A549 (cell line): ENCODE measurements at regions not wholly inside any gene's neighbourhood (a gene's known extent, or its start where the extent isn't known, plus 50 kb on each side); places are given as distances from the start of the nearest gene placed in this dataset.

ENCODE experiments used
- ATAC-seq, 2 experiments: fragments of 200-7000 bp in 1 of 2; fragments of >200 bp in 1 of 2; cut with Nextera tagmentation in 1 of 2; cut with Tn5 transposase in 1 of 2; 3 replicates each; pipeline versions ENCODE4 v1.8.0 to v1.9.1; 2018 to 2020; ENCODE audit warnings: mild to moderate bottlenecking in 1 of 2, moderate library complexity in 1 of 2
- CTCF ChIA-PET: fragments of 300-600 bp; sonication (Branson Sonifier 250); formaldehyde crosslinking; extraction: SDS; loops from one replicate; lab custom pipeline; 2021; ENCODE audit warnings: antibody characterized with exemption, inconsistent platforms; lab: Yijun Ruan, JAX
- POLR2A ChIA-PET: fragments of 350-600 bp; formaldehyde crosslinking; extraction: SDS; loops from one replicate; lab custom pipeline; 2021; ENCODE audit warnings: antibody characterized with exemption, inconsistent platforms; lab: Yijun Ruan, JAX
- DNase-seq, 2 experiments: peaks; one replicate each; pipeline versions ENCODE4 v3.0.0 to v3.0.0-alpha.2; 2011 to 2016; ENCODE audit warnings: low read depth in 1 of 2, low spot score in 1 of 2
- FAIRE-seq: peaks from 2 replicates; lab custom pipeline; 2011; peaks lifted over from hg19 to GRCh38; lab: Jason Lieb, UNC
- H3K27ac ChIP-seq, 2 experiments: fragments of >200 bp; sonication (Bioruptor Twin); formaldehyde crosslinking; 3 replicates each; pipeline ENCODE4 v1.5.1; 2016 to 2017
- H3K4me1 ChIP-seq: fragments of >200 bp; sonication (Bioruptor Twin); formaldehyde crosslinking; 3 replicates; pipeline ENCODE4 v1.6.1; 2016
- H3K4me2 ChIP-seq: fragments of >200 bp; sonication (Bioruptor Twin); formaldehyde crosslinking; 3 replicates; pipeline ENCODE4 v1.6.1; 2016
- H3K4me3 ChIP-seq: fragments of >200 bp; sonication (Bioruptor Twin); formaldehyde crosslinking; 3 replicates; pipeline ENCODE4 v1.5.1; 2016
- H3K9me3 ChIP-seq: fragments of >200 bp; sonication (Bioruptor Twin); formaldehyde crosslinking; 3 replicates; pipeline ENCODE4 v1.6.1; 2016
- BHLHE40 ChIP-seq: IDR thresholded peaks from 2 replicates; pipeline ENCODE4 v1.6.1; 2012; ENCODE audit warnings: low read depth, low read length, inconsistent platforms
- CHD2 ChIP-seq: fragments of 150-350 bp; IDR thresholded peaks from 2 replicates; pipeline ENCODE4 v1.6.1; 2014; ENCODE audit warnings: low read length; ENCODE audit not compliant: partially characterized antibody
- CHD4 ChIP-seq: fragments of 200-600 bp; sonication (generic); IDR thresholded peaks from 2 replicates; pipeline ENCODE4 v1.6.1; 2016; ENCODE audit warnings: antibody characterized with exemption, mild to moderate bottlenecking, borderline replicate concordance
- ESRRA ChIP-seq: fragments of 150-350 bp; IDR thresholded peaks from 2 replicates; pipeline ENCODE4 v1.6.1; 2014; ENCODE audit warnings: mild to moderate bottlenecking, low read length, borderline replicate concordance
- GATA3 ChIP-seq: IDR thresholded peaks from 2 replicates; pipeline ENCODE4 v1.6.1; 2012; ENCODE audit warnings: borderline replicate concordance
- MAZ ChIP-seq: fragments of 150-350 bp; IDR thresholded peaks from 2 replicates; pipeline ENCODE4 v1.6.1; 2014; ENCODE audit warnings: antibody characterized with exemption, low read depth, low read length, borderline replicate concordance
- MYC ChIP-seq: IDR thresholded peaks from 2 replicates; pipeline ENCODE4 v1.6.1; 2012; ENCODE audit warnings: mild to moderate bottlenecking, inconsistent platforms, low read length, improper control_type of control experiment, borderline replicate concordance
- NFE2L2 ChIP-seq: fragments of 150-350 bp; conservative IDR thresholded peaks from 2 replicates; pipeline ENCODE4 v1.6.1; 2014; ENCODE audit warnings: low read length
- POLR2AphosphoS2 ChIP-seq: conservative IDR thresholded peaks from 2 replicates; pipeline ENCODE4 v1.6.1; 2012; ENCODE audit warnings: low read length, improper control_type of control experiment, inconsistent platforms
- RAD21 ChIP-seq, 2 experiments: fragments of >200 bp in 1 of 2; sonication (Bioruptor Twin) in 1 of 2; formaldehyde crosslinking in 1 of 2; IDR thresholded peaks in 1 of 2; conservative IDR thresholded peaks in 1 of 2; 2 replicates in 1 of 2; 3 replicates in 1 of 2; pipeline ENCODE4 v1.6.1; 2012 to 2018; ENCODE audit warnings: inconsistent platforms in 1 of 2
- RARB ChIP-seq: fragments of 250-450 bp; sonication (Bioruptor Pico); IDR thresholded peaks from 2 replicates; pipeline ENCODE4 v1.8.0; 2021; ENCODE audit warnings: mild to moderate bottlenecking, moderate library complexity
- TP53 ChIP-seq: fragments of 250-450 bp; sonication (Bioruptor Pico); IDR thresholded peaks from 2 replicates; pipeline ENCODE4 v1.5.0; 2021; ENCODE audit warnings: mild to moderate bottlenecking, moderate library complexity
- WGBS: methylation state at CpG from one replicate; pipeline ENCODE4 v1.1.6; 2017; ENCODE audit errors: missing lambda C conversion rate; 5-methylcytosine and 5-hydroxymethylcytosine counted together
- TF ChIP-seq, protein P1 (sequence below): fragments of 450-650 bp; IDR thresholded peaks from 2 replicates; pipeline ENCODE4 v1.6.1; 2014; ENCODE audit warnings: antibody characterized with exemption
- TF ChIP-seq, protein P2 (sequence below): fragments of 200-600 bp; sonication (generic); IDR thresholded peaks from 2 replicates; pipeline ENCODE4 v1.6.1; 2016; ENCODE audit warnings: antibody characterized with exemption, mild to moderate bottlenecking, moderate library complexity

DNA sequence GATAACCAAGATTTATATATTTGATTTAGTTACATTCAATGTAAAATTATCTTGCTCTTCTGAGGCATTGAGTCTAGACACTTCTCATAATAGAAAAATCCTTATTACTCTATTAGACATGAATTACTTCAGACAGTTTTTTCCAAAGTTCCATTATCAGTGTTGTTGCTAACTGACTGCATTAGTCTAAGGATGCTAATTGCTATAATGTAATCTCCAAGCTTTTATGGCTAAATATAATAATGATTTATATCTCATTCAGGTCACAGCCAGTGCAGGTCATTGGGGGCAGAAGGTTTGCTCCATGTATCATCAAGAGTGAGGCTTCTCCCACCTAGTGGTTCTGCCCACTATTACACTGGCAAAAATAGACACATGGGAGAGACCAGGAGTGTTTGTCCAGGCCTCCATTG, 377.2 kb upstream of the DDI1 start:
- Histone ChIP-seq H3K4me3 (no peak overlapping the region), H3K4me1 (no peaks in the 10 kb centered on the region), H3K27ac (no peak overlapping the region), H3K4me2 (no peak overlapping the region)
- FAIRE-seq (no peak), ATAC-seq (peak; percentile 56 to 80; a peak in 4 of 6 replicates), DNase-seq (peak in 1 of 2 experiments; percentile 48)
- POLR2A ChIA-PET: no interaction called here
- CTCF ChIA-PET: no interaction called here
- TF ChIP-seq RAD21 (conservative IDR thresholded peaks at IDR 0.05 in 1 of 2, IDR thresholded peaks at IDR 0.05 in 1 of 2): peak in 1 of 2 experiments; percentile 38; a peak in 1 of 5 replicates
- no peak for TF ChIP-seq RARB (CRISPR knock-in tag)
- TF ChIP-seq, all 56 proteins: peak for 1
- H3K9me3 ChIP-seq: no peaks in the 10 kb centered on the region

DNA sequence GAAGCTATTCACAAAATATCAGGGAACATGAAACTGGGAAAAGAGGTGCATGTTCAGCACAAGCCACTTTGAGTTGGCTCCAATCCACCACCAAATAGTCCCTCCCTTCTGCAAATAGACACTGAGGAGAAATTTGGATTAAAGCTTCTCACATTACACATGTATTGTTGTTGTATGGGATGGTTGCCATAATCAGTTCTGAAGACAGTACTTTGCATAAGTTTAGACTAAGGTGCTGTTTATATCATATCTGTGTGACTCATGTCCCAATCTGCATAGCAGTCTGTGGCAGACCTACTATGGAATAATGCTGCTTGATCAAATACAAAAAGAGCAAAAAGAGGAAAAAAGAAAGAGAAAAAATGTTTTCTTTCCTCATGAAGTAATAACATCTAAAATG, 376.7 kb upstream of the DDI1 start:
- FAIRE-seq: no peak

DNA sequence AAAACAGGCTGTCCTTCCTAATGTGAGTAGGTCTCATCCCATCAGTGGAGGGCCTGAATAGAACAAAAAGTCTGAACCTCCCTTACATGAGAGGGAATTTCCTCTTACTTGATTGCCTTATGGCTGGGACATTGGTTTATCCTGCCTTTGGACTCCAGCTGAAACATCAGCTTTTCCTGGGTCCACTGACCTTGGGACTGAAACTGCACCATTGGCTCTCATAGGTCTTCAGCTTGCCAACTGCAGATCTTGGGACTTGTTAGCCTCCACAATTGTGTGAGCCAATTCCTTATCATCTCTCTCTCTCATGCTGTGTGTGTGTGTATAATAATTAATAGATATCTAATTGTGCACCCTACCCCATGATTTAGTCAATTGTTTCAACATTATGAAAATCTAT, 375.3 kb upstream of the DDI1 start:
- no peak for ATAC-seq
- no peak for FAIRE-seq
- no peak overlapping the region for H3K27ac ChIP-seq
- ChIA-PET CTCF (interaction anchor here (1.3 kb wide), 1 partner anchor 21 kb away, joined by 3 read pairs; no protein-coding TSS in a partner anchor), POLR2A (no interaction called here)
- no peaks in the 10 kb centered on the region for H3K9me3 ChIP-seq
- no peak for TF ChIP-seq CHD2
- no peak for TF ChIP-seq ESRRA
- H3K4me1 ChIP-seq: no peaks in the 10 kb centered on the region
- no peak for DNase-seq
- H3K4me3 ChIP-seq: no peak overlapping the region
- no peak overlapping the region for H3K4me2 ChIP-seq

More for the DNA sequence above, 376.7 kb upstream of the DDI1 start:
- Histone ChIP-seq H3K9me3 (no peaks in the 10 kb centered on the region), H3K27ac (no peak overlapping the region), H3K4me2 (no peak overlapping the region), H3K4me3 (no peak overlapping the region), H3K4me1 (no peaks in the 10 kb centered on the region)
- ATAC-seq: no peak
- DNase-seq: no peak
- TF ChIP-seq GATA3 (no peak), MYC (no peak), NFE2L2 (no peak), RARB (CRISPR knock-in tag) (no peak), BHLHE40 (no peak), CHD2 (no peak), POLR2AphosphoS2 (no peak), MAZ (no peak), CHD4 (no peak)
- TF ChIP-seq, protein P1, sequence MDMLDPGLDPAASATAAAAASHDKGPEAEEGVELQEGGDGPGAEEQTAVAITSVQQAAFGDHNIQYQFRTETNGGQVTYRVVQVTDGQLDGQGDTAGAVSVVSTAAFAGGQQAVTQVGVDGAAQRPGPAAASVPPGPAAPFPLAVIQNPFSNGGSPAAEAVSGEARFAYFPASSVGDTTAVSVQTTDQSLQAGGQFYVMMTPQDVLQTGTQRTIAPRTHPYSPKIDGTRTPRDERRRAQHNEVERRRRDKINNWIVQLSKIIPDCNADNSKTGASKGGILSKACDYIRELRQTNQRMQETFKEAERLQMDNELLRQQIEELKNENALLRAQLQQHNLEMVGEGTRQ: no peak
- TF ChIP-seq, protein P2, sequence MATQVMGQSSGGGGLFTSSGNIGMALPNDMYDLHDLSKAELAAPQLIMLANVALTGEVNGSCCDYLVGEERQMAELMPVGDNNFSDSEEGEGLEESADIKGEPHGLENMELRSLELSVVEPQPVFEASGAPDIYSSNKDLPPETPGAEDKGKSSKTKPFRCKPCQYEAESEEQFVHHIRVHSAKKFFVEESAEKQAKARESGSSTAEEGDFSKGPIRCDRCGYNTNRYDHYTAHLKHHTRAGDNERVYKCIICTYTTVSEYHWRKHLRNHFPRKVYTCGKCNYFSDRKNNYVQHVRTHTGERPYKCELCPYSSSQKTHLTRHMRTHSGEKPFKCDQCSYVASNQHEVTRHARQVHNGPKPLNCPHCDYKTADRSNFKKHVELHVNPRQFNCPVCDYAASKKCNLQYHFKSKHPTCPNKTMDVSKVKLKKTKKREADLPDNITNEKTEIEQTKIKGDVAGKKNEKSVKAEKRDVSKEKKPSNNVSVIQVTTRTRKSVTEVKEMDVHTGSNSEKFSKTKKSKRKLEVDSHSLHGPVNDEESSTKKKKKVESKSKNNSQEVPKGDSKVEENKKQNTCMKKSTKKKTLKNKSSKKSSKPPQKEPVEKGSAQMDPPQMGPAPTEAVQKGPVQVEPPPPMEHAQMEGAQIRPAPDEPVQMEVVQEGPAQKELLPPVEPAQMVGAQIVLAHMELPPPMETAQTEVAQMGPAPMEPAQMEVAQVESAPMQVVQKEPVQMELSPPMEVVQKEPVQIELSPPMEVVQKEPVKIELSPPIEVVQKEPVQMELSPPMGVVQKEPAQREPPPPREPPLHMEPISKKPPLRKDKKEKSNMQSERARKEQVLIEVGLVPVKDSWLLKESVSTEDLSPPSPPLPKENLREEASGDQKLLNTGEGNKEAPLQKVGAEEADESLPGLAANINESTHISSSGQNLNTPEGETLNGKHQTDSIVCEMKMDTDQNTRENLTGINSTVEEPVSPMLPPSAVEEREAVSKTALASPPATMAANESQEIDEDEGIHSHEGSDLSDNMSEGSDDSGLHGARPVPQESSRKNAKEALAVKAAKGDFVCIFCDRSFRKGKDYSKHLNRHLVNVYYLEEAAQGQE: no peak
- ChIA-PET CTCF (no interaction called here), POLR2A (no interaction called here)

DNA sequence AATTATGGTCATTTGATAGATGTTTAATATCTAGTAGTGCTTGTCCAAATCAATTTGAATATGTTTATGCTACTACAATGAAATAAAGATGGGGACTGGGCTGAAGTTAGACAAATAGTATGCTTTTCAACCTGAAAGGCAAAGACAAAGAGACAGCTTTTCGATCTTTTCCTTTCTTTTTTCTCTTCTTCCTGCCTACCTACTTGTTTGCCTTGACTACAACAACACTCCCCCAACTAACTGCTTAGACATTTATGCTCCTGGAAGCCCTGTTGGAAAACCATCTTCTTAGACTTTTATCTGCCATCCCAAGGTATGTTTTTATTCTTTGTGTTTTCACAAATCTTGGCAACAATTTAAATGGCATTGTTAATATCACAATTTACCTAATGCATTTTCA, 374.4 kb upstream of the DDI1 start:
- no peak for FAIRE-seq
- ATAC-seq: no peak
- TF ChIP-seq TP53 (CRISPR knock-in tag): no peak
- ChIA-PET POLR2A (no interaction called here), CTCF (no interaction called here)
- 0% methylated on average over 1 of the region's 1 CpG for WGBS
- H3K9me3 ChIP-seq: no peaks in the 10 kb centered on the region
- no peak overlapping the region for H3K4me3 ChIP-seq
- no peak overlapping the region for H3K4me2 ChIP-seq
- H3K4me1 ChIP-seq: no peaks in the 10 kb centered on the region
- no peak for DNase-seq
- H3K27ac ChIP-seq: no peak overlapping the region
